Stimulated activated CD4-positive, alpha-beta T cell treated with anti-CD3 and anti-CD28 coated beads, Interleukin-4, amount 100 ng/mL, for 24 hours (primary cell): ENCODE measurements at regions not wholly inside any gene's neighbourhood (a gene's known extent, or its start where the extent isn't known, plus 50 kb on each side); places are given as distances from the start of the nearest gene placed in this dataset.

ENCODE experiments used
- DNase-seq: peaks from one replicate; pipeline ENCODE4 v3.0.0-alpha.2; 2020

DNA sequence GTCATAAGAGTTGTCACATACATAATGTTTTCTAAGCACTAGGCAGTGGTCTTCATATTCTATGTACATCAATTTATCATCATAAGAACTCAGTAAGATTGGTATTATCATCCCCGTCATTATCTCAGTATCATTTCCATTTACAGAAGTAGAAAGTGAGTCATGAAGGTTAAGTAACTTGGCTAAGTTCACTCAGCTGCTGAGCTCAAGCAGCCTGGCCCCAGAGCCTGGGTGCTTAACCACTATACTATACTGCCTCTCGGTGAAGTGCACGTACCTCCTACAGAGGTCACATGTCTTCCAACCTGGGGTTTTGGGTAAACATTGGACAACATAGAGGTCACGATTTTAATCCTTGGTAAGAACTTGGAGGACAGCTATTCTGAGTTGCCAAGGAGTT, 161.5 kb upstream of the GATB start:
- DNase-seq, result no peak

DNA sequence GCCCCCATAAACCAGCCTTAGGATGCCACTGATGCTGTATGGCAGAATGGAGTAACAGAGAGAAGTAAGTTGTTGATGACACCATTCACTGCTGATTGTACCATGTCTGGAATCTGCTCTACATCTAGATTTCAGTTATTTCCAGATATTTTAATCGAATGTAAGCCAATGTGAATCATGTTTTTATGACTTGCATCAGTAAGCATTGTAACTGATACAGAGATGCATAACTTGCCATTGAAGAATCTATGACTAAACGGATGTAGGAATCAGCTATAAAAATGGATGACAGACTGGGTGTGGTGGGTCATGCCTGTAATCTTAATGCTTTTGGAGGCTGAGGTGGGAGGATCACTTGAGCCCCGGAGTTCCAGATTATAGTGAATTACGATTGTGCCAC, 161.0 kb upstream of the GATB start:
- DNase-seq, result no peak

DNA sequence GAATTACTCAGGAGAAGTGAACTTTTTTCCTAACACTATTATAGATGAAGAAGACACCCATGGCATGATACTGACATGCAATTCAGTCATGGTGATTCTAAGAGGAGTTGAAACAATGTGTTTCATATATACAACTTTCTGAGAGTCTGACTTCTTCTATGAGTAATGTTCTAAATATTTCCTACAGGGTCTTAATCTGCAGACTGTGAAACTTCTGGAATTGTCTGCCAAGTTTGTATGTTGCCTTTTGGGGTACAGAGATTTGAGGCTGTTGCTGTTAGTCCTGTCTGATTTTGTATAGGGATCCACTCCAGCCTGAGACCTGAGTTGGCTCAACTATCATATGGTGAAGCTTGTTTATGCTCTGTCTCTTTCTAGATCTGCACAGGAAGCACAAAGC, 160.6 kb upstream of the GATB start:
- no peak for DNase-seq

DNA sequence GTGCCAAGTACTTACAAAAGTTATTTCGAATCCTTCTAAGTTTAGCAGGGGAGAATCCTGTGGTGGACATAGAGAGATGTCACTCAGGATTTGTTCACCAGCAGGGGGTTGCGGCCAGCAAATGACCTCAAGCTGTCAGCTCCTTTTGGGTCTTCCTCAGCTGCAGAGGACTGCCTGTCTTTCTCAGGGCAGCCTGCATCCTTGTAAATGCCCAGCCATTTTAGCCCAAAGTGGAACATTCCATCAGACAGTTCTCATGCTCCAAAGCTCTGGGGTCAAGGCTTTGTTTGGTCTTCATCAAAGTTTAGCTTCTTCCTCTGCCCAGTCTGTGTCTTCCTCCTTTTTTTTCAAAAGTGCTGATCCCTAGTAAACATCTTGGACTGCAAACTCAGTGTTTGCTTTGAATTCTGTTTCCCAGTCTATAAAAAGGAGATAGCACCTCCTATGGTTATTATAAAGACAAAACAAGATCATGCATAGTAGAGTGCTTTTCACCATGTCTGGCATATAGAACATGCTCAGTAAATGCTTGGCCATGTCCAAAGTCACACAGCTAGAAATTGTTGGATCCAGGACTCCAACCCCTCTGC, 156.4 kb upstream of the GATB start:
- no peak for DNase-seq

DNA sequence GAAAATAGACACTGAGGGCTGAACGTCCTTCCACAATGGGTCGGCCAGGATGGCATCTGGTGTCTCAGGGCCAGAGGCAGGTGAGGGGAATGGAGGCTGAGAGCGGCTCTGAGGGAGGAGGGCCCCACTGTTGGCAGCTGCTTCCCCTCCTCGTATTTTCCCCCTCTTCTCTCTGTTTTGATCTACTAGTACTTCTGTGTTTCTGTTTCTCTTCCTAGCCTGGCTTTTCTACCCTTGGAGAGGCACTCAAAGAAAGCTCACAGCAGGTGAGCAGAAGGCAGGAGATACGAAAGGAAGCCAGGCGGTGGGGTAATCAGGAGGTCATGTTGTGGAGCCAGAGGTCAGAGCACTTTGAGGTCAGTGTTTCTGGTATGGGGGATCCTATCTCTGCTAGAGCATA, 151.8 kb upstream of the GATB start:
- no peak for DNase-seq

DNA sequence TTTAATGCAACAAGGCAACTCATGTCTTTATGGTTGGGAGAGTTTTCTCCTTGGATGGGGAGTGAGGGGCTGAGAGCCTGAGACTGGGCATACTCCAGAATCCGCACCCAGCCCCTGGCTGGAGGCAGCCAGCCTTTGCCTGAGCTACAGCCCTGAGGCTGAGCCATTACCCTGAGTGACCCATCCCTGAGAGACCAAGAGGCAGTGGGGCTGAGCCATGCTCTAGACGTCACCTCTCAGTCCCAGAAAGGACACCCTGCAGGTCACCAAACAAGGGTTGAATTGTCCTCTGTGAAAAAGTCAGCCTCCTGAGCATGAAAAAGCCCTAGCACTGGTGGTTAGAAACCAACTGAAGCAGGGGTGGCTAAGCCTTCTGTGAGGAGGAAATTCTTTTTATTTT, 151.2 kb upstream of the GATB start:
- no peak for DNase-seq

DNA sequence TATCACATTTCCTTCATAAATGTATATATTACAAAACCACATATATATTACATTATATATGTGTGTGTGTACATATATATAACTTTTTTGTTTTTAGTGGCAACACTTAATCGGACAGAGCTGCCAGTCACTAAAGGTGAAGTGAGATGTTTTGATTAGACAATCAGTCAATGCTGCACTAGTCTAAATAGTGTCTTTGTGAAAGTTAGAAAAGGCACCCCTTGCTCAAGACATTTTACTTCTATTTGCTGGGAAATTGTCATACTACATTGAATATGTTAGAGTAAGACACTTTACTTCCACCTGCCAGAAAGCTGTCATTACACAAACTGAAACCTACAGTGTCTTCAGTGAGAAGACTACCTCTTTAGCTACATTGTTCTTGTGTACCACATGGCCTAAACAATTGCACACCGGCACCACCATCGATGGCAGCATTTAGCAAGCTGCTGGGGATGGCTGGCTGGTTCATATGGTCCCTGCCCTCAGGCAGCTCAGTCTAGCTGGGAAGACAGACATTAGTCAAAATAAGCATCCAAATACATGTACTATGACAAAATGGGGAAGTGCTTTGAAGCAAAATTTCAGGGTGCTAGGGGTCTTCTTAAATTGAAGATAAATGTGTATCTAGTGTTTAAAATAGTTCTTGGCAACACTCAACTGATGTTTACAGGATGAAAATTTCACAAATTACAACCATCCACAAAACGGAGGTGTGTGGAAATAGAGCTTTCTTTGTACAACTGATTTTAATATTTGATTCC, 148.1 kb upstream of the GATB start:
- no peak for DNase-seq

DNA sequence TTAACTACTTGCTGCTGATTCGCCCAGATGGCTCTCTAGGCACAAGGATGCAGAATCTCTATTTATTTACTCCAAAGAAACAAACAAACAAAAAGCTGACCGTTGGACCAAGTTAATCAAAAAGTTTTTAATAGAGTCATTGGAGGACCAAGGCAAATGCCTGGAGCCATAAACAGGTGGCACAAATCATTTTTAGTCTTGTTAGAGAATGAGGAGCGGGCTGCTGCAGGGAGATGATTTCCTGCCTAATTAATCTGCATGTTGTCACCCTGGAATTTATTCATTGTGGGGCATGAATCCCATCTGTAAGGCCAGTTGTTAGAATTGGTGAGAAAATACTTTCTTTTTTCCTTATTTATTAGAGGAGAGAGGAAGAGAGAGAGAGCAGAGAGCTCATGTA, 147.4 kb upstream of the GATB start:
- no peak for DNase-seq

DNA sequence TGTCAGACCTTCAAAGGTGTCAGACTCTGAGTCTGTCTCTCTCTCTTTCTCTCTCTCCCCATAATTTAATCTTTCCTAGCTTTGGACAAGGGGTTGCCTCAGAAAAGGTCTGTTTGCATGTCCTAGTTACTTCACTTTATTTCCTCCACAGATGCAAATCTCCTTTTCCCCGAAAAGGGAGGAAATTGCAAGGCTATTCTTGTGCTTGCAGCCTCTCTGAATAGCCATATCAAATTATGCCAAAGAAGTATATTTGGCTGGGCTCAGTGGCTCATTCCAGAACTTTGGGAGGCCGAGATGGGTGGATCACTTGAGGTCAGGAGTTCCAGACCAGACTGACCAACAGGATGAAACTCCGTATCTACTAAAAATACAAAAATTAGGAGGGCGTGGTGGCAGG, 145.6 kb upstream of the GATB start:
- DNase-seq, result no peak

DNA sequence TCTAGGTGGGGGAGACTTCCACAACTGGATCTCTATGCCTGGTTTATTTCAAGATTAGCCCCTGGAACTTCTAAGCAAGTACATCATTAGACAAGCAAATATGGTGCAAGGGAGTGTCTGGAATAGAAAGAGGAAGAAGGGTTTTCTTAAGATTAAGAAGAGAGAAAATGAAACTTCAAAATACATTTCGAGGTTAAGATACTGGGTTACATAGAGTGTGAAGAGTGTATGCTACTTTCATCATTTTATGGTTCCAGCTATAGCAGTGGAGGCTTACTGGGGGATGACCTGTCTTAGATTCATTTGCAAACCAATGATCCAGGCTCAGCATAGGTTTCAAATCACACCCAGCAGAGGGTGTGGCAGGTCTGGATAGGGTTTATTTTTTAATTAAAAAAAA, 144.4 kb upstream of the GATB start:
- no peak for DNase-seq

DNA sequence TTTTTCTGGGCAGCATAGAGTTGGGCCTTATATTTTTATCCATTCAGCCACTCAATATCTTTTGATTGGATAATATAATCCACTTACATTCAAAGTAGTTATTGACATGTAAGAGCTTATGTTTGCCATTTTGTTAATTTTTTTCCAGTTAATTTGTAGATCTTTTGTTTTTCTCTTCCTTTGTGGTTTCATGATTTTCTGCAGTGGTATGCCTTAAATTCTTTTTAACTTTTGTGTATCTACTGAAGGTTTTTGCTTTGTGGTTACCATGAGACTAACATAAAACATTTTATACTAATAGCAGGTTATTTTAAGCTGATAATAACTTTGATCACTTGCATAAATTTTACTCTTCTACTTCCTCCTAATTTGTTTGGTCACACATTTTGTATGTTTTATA, 140.8 kb upstream of the GATB start:
- no peak for DNase-seq

DNA sequence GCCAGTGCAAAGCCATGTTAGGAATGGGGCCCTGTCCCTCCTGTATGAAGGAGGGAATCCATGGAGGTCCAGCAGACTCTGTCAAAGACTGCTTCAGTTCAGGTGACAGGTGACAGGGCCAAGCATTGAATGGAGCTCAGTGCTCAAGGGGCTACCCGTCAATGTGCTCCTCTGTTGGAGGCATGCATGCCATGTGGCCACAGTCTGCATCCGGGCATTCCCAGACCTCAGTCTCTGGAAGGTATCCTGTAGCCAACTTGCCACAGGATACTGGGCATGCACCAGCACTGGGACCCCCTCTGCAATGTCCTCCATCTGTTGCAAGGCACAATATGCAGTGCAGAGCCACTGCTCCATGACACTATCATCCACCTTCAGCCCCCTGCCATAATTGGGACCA, 136.1 kb upstream of the GATB start:
- no peak for DNase-seq

DNA sequence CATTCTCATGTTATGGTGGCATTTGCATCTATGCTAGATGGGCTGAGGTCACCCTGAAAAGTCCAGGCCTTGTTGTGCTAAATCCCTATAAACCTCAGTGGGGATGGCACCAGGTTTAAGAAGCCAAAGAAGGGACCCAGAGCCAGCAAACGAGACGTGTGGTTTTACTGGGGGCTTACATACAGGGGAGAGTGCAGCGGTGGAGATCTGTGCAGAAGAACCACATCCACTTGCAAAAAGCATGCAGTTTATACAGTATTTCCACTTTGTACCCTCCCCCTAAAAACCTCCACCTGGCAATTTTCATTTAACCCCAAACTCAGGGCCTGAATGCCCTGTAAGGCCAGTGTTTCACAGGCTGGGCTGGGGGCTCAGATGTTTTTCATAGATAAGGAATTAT, 134.9 kb upstream of the GATB start:
- DNase-seq, result no peak

DNA sequence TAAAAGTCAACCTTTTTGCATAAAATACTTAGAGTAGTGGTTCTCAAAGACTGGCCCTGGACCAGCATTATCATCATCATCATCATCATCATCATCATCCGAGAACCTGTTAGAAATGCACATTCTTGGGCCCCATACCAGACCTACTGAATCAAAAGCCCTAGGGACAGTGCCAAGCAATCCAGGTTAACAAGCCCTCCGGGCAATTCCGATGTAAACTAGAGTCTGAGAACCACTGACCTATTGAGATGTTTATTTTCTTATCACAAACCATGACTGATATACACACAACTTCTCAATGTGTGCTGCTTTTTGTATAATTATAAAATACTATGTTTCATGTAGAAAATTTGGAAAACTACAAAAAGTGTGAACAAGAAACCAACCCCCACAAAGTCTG, 133.4 kb upstream of the GATB start:
- no peak for DNase-seq

DNA sequence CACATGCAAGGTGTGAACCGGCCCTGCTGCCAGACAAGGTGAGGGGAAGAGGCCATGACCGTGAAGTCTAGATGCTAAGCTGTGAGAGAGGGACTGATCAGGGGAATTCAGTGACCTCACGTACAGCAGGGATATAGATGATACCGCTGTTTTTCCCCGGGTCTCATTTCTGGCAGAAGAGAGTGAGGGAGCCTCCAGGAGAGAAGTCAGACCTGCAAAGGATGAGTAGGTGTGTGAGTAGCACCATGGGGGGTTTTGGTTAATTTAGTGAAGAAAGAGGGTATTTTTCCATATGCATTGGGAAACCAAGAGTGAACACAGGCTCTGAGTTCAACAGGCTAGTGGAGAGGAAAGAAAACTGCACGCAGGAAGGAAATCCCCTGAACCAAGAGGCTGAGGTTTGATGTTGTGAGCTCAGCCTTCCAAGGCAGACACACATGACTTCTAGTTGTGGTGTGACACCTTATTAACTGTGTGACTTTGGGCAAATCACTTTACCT, 127.6 kb upstream of the GATB start:
- no peak for DNase-seq

DNA sequence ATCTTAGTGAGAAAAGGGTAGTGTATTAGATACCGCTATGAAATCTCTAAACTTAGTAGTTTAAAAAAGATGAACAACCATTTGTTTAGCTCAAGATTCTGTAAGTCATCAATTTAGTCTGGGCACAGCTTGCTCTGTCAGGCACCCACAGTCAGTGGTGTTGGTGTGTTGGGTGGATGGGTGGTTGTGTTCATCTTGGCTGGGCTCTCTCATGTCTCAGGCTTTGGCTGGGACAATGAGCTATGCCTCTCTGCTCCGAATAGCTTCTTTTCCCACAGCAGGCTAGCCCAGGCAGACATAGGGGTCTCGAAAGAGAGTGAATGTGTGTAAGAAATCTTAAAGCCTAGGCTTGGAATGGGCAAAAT, 127.0 kb upstream of the GATB start:
- DNase-seq, result no peak

DNA sequence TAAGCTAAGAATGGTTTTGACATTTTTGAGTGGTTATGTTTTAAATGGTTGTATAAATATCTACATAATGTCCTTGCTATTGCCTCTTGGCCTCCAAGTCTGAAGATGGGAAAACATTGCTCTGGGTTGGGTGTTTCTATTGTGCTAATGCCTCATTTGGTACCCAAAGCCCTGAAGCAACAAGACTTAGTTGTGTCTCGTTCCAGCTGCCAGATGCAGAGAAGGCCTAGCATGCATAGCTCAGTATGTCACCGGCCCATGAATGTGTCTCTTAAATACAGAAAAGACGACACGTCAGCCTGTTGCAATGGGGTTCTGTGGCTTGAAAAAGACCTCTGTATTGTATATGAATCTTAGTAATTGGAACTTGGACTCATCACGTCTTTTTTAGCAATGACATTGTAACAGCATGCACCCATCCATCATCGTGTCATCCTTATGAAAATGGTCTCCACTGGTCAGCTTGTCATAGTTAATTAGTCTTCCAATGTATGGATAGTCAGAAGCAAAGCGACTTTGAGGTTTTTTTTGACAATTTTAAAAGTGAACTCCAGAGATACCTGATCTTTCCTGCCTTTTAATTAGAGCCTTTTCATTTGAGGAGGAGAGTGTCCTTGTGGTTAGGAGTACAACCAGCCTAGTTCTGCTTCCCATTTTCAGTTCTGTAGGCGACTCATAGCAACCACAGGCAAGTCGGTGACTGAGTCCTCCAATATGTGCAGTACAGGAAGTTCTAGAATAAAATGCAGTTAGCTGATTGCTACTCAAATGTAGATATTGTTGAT, 126.4 kb upstream of the GATB start:
- DNase-seq, result no peak

DNA sequence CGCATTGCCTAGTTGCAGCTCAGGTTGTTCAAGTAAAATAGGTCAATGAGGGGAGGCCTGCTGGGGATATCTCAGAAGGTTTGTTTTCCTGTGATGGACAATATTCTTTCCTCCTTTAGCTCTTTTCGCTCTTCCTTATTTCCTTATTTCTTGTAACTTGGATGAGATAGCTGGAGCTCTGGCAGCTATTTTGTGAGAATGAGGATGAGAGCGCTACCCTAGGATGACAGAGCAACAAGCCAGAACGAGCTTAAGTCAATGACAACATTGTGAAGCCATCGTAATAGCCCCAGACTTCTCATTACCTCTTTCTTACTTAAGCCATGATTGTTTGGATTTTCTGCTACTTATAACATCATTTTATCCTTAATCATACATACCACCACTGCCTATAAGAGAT, 124.3 kb upstream of the GATB start:
- DNase-seq, result no peak

DNA sequence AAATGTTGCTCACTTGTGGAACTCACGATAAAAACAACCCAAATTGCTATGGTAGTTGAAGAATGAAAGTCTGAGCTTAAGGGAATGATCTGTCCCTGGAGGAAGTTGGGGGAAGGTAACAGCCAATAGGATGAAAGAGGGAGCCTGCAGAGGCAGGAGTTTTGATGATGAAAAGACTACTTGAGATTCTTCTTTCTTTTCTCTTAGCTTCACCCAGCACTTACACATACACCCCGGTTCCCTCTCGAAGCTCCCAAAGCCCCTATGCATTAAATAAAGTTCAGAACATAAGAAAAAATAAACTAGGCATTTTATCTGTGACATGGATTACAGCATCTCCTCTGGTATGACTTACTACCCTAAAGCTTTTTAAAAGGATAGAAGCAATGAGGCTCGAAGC, 122.9 kb upstream of the GATB start:
- DNase-seq, result no peak

DNA sequence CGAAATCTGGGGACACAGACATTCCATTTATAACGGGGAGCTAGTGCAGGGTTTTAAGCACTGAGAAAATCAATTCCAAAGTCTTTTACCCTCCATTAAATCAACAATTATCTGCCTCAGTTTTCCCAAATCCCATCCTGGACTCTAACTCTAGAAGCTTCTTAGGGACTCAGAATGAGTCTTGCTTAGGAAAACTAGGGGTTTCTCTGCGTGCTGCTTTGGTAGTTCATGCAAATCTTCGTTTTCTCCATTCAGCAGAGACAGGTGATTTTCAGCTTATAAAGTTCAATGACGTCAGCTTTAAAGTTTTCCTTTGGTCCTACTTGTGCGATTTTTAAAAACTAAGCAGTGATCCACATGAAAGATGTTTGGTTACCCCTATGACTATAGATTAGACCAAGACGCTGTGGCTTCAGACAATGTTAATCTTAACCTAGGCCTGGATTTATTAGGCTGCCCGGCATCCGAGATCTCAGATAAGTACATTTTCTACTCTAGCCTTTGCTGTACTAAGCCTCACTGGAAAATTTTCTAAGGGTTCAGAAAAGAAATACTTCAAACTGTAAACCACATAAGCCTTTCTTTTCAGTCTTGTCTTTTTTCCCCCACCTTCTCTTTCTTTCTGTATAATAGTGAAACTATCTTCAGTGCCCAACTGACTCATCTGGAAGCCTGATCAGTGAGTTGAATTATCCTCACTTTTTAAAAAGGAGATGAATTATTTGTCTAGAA, 121.4 kb upstream of the GATB start:
- no peak for DNase-seq

DNA sequence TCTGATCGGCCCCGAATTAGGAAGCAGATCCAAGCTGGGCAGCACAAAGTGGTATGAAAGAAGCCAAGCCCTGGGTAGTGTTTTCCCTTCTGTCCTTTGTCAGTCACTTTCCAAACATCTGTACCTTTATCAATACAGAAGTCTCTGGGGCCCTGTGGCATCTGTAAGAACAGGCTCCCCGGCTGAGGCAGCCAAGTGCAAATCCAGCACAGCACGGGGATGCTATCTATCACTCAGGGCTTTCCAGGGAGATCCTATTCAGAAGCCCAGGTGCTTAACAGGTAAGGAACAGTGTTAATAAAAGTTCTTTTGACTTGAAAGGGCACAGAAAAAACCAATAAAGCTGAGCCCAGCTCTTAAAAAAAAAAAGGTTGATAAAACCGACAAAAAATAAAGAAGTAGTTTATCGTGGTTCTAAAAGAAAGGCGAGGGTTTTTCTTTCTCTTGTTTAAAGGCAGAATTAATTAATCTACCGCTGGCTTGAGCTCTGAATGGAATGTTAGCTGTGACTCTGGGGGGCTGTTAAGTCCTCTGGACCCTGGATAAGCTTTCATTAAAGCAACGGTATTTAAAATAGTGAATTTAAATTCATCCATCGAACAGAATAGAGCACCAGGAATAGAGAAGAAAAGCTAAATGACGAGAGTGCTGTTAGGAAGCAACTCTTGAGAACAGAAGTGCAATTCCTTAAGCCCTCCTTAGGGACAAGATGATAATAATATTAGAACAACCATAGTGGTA, 119.1 kb upstream of the GATB start:
- DNase-seq, result no peak

DNA sequence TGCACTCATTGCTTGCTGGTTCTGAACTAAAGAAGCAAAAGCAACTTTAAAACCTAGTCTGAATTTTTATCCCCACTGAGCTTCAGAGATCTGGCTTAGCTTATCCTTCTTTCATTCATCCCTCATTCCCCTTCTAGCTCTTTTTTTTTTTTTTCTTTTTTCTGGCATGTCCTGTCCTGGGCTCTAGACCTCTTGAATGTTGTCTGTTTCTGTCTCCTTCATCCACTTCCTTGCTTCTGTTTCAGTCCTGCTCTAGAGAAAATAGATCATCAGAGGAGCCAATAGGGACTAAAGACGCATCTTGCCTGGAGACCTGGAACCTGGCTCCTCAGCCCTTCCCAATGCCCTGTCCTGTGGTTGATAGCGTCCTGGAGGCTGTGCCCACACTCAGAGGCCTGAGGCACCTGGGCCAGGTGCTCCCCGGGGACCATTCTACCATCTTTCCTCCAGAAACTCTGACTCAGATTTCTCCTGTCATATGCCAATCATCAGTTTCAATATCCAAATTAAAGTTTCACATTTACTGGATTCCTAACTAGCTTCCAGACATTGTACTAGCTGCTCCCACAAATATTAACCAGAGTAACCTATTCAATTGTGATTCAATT, 115.7 kb upstream of the GATB start:
- no peak for DNase-seq
